ENCODE measurements at regions not wholly inside any gene's neighbourhood (a gene's known extent, or its start where the extent isn't known, plus 50 kb on each side); places are given as distances from the start of the nearest gene placed in this dataset.

GRCh38 chr2:129459881-129460280 is 519.6 kb upstream of the RAB6C start:
- DNase-seq (ENCODE audit: low read depth) = no peak

- DNase-seq (ENCODE audit: low read depth) = no peak
These were observed 518.9 kb upstream of the RAB6C start for GRCh38 chr2:129460299-129461198.

- no peak for DNase-seq (ENCODE audit: low read depth)
These were observed 517.1 kb upstream of the RAB6C start for GRCh38 chr2:129462349-129462748.

- DNase-seq (ENCODE audit: low read depth) = no peak
These were observed 516.5 kb upstream of the RAB6C start for GRCh38 chr2:129462967-129463366.

- no peak for DNase-seq (ENCODE audit: low read depth)
These were observed 515.4 kb upstream of the RAB6C start for GRCh38 chr2:129464036-129464435.

- no peak for DNase-seq (ENCODE audit: low read depth)
These were observed 514.8 kb upstream of the RAB6C start for GRCh38 chr2:129464631-129465030.

- no peak for DNase-seq (ENCODE audit: low read depth)
These were observed 514.4 kb upstream of the RAB6C start for GRCh38 chr2:129465045-129465444.

GRCh38 chr2:129466389-129466788 is 513.1 kb upstream of the RAB6C start:
- DNase-seq (ENCODE audit: low read depth) = no peak

- DNase-seq (ENCODE audit: low read depth) = no peak
These were observed 512.3 kb upstream of the RAB6C start for GRCh38 chr2:129467012-129467779.

GRCh38 chr2:129467941-129468340 is 511.5 kb upstream of the RAB6C start:
- DNase-seq (ENCODE audit: low read depth) = no peak

GRCh38 chr2:129468879-129469278 is 510.6 kb upstream of the RAB6C start:
- no peak for DNase-seq (ENCODE audit: low read depth)

GRCh38 chr2:129469389-129469788 is 510.1 kb upstream of the RAB6C start:
- no peak for DNase-seq (ENCODE audit: low read depth)

- no peak for DNase-seq (ENCODE audit: low read depth)
These were observed 509.6 kb upstream of the RAB6C start for GRCh38 chr2:129469871-129470270.

GRCh38 chr2:129478902-129479517 is 500.5 kb upstream of the RAB6C start:
- no peak for DNase-seq (ENCODE audit: low read depth)

GRCh38 chr2:129479892-129480291 is 499.6 kb upstream of the RAB6C start:
- DNase-seq (ENCODE audit: low read depth) = no peak

- no peak for DNase-seq (ENCODE audit: low read depth)
These were observed 498.7 kb upstream of the RAB6C start for GRCh38 chr2:129480790-129481189.

- DNase-seq (ENCODE audit: low read depth) = no peak
These were observed 497.9 kb upstream of the RAB6C start for GRCh38 chr2:129481306-129482219.

- DNase-seq (ENCODE audit: low read depth) = no peak
These were observed 496.8 kb upstream of the RAB6C start for GRCh38 chr2:129482626-129483025.

GRCh38 chr2:129483366-129483765 is 496.1 kb upstream of the RAB6C start:
- DNase-seq (ENCODE audit: low read depth) = no peak

- no peak for DNase-seq (ENCODE audit: low read depth)
These were observed 494.2 kb upstream of the RAB6C start for GRCh38 chr2:129484999-129485897.
